GM18507 (cell line): ENCODE measurements at regions not wholly inside any gene's neighbourhood (a gene's known extent, or its start where the extent isn't known, plus 50 kb on each side); places are given as distances from the start of the nearest gene placed in this dataset.
A peak's percentile ranks its signal among the peaks of the same experiment; 100 is the strongest.
"Not testable (repeated sequence)": the region's sequence is repeated elsewhere in the genome, so short reads cannot be mapped to it uniquely, and the experiment has no call there.

ENCODE experiments used
- DNase-seq: peaks from one replicate; pipeline ENCODE4 v3.0.0; 2011; ENCODE audit warnings: low read depth; ENCODE audit not compliant: insufficient read length; ENCODE audit errors: extremely low spot score
- FAIRE-seq: peaks from 2 replicates; lab custom pipeline; 2011; peaks lifted over from hg19 to GRCh38; lab: Jason Lieb, UNC

DNA sequence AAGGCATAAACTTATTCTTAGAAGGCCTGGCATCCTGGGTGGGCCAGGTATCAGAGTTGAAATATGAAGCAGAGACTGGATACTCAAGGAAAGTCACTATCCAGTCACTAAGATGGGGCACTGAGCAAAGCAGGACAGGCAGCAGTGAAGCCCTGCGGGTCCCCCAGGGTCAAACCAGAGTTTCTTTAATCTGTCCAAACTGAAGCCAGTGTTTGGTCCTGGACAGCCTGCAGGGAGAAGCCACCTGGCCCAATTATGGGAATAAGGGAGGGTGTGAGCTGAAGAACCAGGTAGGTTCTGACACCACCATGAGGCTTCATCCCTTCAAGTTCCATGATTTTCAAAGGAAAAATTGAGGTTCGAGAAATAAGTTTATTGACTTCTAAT lies 109.7 kb upstream of the FOXN2 start:
- DNase-seq (no peak), FAIRE-seq (no peak)

DNA sequence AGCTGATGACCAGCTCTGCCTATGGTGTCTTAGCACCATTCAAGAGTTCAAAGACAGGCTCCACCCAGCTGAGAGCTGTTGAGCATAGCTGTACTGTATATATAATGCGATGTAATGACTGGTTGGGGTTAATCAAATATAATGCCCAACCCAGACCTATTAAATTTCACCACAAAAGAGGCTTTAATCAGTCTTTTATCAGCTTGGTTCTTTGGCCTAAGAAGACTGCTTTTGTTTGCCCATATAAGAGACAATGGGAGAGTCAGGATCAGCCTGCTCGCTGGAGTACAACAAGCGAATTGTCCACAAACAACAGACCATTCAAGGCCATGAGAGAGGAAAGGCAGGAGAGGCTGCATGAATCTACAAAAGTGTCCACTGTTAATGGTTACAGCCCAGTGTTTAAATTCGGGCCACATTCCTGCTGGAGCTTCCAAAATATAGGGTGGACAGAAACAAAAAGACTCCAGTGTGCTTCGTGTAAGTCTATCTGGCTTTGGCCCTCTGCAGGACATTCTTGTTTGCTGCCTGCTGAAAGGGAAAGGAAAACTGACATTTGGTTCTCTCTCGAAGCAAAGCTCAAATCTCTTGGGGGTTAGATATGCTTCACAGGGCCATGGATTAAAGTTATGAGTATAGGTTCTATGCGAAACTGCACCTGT lies 109.2 kb upstream of the FOXN2 start:
- DNase-seq = no peak

DNA sequence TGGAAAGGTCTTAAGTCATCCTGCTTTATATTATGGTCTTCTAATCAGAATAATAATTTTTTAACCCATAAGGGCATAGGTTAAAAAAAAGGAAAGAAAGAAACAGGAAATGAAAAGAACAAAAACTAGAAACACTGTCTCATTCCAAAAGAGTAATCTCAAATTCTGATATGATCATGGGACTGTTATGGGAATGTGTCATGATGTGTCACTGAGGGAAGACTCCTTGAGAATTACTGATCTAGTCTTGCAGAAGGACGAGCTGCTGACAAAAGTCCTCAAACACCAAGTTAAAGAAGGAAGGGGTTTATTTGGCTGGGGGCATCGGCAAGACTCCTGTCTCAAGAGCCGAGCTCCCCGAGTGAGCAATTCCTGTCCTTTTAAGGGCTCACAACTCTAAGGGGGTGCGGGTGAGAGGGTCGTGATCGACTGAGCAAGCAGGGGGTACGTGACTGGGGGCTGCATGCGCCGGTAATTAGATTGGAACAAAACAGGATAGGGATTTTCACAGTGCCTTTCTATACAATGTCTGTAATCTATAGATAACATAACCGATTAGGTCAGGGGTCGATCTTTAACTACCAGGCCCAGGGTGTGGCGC lies 108.3 kb upstream of the FOXN2 start:
- DNase-seq, FAIRE-seq: not testable (repeated sequence)

More for the DNA sequence above, 109.2 kb upstream of the FOXN2 start:
- FAIRE-seq = peak; percentile 57

GRCh38 chr2:48207201-48207641 lies 107.3 kb upstream of the FOXN2 start:
- FAIRE-seq = no peak
- DNase-seq = no peak

DNA sequence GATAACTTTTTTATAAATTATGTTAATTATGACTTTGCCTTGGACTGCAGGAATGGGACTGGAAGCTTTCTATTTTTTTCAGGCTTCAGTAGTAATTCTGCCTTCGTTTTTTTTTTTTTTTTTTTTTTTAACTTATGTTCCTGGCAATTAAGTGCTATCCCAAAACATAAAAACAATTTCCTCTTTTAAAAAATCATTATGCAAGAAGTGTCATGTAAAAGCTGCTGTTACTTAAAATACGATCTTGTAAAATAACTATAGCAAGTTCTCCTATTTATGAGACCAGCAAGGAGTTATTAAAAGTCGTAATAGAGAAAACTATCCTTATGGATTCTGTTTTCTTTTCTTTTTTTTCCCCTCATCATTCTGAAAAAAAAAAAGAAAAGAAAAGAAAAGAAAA lies 106.6 kb upstream of the FOXN2 start:
- DNase-seq = no peak
- FAIRE-seq = no peak

DNA sequence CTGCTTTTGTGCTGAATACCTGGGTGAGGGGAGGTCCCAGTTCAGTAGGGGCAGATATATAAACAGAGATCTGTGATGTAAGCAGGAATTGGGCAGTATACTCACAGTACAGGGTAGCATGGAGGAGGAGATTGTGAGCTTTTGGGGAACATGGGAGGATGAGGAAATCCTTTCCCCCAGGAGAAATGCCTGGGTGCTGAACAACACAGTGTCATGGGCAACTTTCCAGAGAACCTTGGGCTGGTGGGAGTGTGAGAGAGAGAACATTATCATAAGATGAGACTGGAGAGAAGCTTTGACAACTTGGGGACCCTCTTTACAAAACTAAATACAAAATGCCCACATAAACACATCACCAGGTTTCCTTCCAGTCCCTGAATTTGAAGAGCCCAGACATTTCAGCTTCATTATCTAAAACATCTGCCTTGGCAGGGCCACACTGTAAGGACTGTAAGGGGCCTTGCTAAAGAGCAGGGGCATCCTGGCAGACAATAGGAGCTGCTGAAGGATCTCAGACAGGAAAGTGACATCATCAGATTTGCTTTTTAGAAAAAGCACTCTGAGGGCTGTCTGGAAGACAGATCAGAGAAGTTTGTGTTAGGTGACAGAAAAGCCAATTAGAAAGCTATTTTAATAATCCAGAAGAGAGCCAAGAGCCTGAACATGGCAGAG lies 105.1 kb upstream of the FOXN2 start:
- DNase-seq = no peak
- FAIRE-seq = no peak

GRCh38 chr2:48210189-48210588 lies 104.3 kb upstream of the FOXN2 start:
- no peak for FAIRE-seq

DNA sequence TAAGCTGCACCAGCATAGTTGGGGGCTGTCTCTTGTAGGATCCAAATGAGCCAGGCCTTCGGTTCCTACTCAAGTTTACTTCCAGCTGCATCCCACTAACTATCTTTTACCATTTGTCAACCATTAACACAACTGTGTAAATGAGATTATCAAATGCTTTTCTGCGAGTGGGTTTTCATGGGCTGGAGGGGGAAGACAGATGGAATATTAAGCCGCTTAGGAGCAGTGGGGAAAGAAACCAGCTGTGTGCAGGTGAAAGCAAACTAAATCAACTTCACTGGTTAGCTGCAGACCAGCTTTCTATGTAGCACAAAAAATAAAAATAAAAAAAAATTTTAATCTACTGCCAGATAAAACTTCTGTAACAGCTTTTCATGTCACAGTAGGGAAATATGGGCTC lies 100.8 kb upstream of the FOXN2 start:
- DNase-seq (no peak), FAIRE-seq (no peak)

More at GRCh38 chr2:48210189-48210588, 104.3 kb upstream of the FOXN2 start:
- DNase-seq = no peak

DNA sequence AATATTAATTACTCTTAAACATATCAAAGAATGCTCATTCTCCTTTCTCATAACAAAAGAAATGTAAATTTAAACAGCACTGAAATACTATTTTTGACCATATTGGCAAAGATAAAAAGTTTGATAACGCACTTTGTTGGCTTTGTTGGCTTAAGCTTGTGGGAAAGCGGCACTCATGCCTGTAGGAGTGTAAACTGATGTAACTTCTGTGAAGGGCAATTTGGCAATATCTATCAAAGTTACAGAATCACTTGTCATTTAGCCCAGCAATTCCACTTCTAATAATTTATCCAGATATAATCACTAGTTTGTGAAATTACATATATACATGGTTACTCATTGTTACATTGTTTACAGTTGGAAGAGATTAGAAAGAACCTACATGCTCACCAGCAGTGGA lies 96.3 kb upstream of the FOXN2 start:
- FAIRE-seq (no peak), DNase-seq (no peak)

DNA sequence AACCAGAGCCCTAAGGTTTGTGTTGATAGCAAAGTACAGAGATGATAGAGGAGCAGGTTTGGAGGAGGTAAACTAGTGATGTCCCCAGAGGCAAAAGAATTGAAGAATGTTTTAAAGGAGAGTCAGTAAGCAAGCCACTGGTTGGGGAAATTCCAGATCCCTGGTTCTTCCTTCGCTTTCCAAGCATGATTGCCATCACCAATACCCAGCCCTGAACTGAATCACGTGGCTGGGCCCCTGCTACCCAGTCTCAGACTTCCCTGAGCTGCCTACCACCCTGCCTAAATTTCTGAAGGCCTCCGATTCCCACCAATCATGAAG lies 95.3 kb upstream of the FOXN2 start:
- DNase-seq = no peak
- no peak for FAIRE-seq

DNA sequence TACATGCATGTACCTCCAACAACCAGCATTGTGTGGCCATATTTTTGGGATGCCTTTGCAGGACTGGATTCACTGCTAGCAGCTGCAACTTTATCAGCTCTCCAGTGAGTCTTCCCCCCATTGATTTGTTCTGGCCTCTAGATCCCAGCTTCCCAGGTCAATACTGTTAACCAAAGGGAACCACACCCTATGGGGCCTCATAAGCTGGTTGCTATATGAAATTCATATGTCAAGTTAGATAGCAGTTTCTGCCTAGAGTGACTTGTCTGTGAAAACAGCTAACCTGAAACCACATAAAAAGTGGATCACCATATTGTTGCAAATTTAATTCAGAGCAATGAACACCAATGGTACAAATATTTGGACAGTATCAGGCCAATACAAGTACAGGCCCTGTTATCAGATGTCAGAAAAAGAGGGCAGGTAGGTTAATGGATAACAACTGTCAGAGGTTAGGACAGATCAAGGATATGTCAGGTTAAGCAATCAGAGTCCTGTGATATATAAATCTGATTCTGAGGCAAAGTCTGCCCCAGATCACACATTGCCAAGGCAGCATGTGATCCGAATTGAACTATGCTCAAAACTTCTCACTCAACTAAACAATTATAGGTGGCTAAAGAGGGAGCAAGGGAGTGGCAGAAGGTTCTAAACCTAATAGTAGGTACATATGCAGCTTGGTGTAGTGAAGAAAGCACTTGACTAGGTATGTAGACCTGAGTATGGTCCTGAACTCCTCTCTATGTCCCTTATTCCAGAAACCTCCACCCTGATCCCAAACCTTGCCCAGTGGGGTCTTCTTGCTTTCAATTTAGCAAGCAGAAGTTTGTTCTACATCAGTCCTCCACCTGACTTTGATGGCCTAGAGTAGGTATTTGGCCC lies 94.7 kb upstream of the FOXN2 start:
- no peak for FAIRE-seq
- no peak for DNase-seq

- FAIRE-seq (no peak), DNase-seq (no peak)
Observed at GRCh38 chr2:48220501-48220900, 94.0 kb upstream of the FOXN2 start.

- no peak for FAIRE-seq
- DNase-seq = no peak
Observed at GRCh38 chr2:48221846-48222516, 92.5 kb upstream of the FOXN2 start.

DNA sequence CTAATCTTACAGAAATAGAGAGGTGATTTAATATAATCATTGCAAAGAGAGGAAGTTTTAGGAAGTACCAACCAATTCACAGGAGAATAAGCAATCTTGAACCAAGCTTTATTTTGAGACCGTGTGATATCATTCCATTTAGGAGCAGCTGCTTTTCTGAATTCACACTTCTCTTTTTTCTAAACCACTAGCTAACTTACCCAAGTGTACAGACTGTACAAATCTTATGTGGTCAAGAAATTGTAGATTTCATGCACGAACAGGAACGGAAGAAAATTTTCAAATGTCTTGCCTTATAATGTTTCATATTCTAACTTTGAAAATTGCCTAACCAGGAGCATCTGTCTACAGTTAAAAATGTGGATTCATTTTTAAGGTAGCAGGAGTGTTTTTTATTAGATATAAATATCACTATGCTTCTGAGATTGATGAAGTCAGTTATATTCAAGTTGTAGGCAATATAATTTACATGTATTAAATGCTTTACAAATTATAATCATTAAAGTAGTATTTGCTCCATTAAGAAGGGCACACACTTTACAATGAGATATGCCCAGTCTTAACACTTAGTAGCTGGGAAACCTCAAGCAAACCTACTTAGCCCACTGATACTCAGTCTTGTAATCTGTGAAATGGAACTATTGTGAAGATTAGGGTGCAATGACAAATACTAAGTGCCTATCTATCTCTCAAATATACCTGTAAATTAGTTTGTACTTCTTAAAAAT lies 86.7 kb upstream of the FOXN2 start:
- peak; percentile 84 for FAIRE-seq
- DNase-seq = no peak

DNA sequence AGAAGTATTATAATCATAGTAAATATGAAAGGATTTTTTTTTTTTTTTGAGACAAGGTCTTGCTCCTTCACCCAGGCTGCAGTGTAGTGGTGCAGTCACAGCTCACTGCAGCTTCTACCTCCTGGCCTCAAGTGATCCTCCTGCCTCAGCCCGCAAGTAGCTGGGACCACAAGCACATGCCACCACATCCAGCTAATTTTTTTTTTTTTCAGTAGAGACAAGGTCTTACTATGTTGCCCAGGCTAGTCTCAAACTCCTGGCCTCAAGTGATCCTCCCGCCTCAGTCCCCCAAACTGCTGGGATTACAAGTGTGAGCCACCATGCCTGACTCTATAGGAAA lies 86.2 kb upstream of the FOXN2 start:
- FAIRE-seq (peak; percentile 84), DNase-seq (no peak)

GRCh38 chr2:48229063-48229462 lies 85.4 kb upstream of the FOXN2 start:
- FAIRE-seq = peak; percentile 66
- DNase-seq = no peak

DNA sequence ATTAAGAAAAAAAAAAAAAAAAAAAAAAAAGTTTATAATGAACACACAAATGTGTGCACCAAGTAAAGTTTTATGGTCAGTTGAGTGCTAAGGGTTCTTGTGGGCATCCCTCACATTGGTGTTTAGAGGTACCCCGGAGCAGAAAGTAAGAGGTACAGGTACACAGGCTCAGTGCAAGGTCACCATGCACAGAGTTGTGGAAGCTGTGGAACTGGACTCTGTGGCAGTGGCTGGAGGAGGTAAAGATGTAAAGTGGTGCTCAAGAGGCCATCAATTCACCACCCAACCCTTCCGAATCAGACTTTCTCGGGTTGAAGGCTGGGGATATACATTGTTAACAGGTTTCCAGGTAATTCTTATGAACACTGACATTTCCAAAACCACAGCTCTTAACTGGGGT lies 83.6 kb upstream of the FOXN2 start:
- FAIRE-seq (no peak), DNase-seq (no peak)

DNA sequence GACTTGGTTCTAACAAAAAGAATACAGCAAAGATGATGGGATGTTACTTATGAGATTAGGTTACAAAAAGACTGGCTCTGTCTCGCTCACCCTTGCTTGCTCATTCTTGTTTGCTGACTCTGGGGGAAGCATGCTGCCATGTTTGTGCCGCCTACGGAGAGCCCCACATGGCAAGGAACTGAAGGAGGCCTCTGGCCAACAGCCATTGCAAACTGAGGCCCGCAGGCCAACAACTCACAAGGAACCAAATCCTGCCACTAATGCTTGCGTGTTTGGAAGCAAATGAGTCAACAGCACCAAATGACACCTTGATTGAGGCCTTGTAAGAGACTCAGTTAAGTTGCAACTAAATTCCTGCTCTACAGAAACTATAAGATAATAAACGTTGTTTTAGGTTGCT lies 82.1 kb upstream of the FOXN2 start:
- FAIRE-seq (no peak), DNase-seq (no peak)

GRCh38 chr2:48233005-48233404 lies 81.5 kb upstream of the FOXN2 start:
- no peak for DNase-seq
- FAIRE-seq = no peak
